GM20000 (cell line): ENCODE measurements at regions not wholly inside any gene's neighbourhood (a gene's known extent, or its start where the extent isn't known, plus 50 kb on each side); places are given as distances from the start of the nearest gene placed in this dataset.

ENCODE experiments used
- DNase-seq: peaks from one replicate; pipeline ENCODE4 v3.0.0; 2012; ENCODE audit warnings: low spot score
- CTCF ChIP-seq: IDR thresholded peaks from 2 replicates; pipeline ENCODE4 v1.5.1; 2012; ENCODE audit warnings: mild to moderate bottlenecking, control low read depth; ENCODE audit errors: extremely low read depth, missing control alignments

DNA sequence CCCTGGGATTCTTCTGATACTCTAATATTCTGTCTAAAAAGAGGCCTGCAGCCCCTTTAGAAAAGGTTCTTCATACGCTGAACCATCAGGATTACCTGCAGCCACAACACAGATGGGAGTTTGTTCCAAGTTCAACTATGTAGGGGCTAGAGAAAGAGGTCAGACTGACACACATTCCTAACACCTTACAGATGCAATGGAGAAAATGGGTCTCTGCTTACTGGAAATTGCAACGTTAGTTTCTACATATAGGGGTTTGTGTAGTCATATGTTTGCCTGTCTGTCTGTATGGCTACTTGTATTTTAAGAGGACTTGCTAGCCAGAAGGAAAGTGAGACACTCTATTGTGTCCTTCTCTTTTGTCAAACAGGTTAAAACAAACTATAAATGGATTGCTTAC is 618.5 kb downstream of the INHBA start:
- no peak for TF ChIP-seq CTCF
- DNase-seq, result no peak

DNA sequence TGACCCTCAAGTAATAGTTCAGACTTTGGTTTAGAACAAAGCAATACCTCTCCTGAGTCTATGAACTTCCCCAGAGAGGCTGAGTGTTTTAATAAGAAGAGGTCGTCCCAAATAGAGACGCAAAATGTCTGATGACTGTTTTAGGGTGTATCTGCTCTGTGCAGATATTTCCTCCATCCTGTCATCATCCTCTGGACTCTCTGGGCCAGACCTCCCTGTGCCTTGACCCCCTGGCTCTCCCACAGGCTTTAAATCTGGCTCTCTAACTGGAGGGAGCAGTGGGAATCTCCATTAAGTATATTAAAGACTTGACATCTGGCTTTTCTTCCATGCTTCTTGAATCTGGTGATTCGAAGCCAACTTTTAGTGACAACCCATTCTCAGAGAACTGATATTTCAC is 633.3 kb downstream of the INHBA start:
- no peak for DNase-seq
- TF ChIP-seq CTCF, result no peak

DNA sequence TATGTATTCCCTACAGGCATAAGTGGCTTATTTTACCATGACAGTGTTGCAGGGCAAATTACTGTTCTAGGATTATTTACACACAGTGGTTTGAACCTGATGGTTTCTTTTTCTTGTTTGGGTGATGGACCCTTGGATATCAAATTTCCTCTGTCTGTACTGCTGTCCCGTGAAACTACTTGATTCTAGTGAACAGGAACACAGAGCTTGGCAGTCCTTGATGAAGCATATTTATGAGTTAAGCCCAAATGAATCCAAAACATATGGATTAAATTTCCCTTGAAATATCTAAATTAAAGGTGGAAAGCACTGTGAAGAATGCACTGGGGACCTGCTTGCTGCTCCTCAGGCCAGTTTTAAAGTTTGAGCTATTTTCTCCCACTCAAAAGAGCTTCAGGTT is 635.3 kb downstream of the INHBA start:
- no peak for DNase-seq
- TF ChIP-seq CTCF, result no peak

GRCh38 chr7:41065663-41066062 is 637.2 kb downstream of the INHBA start:
- no peak for TF ChIP-seq CTCF
- DNase-seq, result no peak

GRCh38 chr7:41063116-41063515 is 639.8 kb downstream of the INHBA start:
- no peak for TF ChIP-seq CTCF
- no peak for DNase-seq

GRCh38 chr7:41060796-41061195 is 642.1 kb downstream of the INHBA start:
- TF ChIP-seq CTCF, result no peak
- DNase-seq, result no peak

DNA sequence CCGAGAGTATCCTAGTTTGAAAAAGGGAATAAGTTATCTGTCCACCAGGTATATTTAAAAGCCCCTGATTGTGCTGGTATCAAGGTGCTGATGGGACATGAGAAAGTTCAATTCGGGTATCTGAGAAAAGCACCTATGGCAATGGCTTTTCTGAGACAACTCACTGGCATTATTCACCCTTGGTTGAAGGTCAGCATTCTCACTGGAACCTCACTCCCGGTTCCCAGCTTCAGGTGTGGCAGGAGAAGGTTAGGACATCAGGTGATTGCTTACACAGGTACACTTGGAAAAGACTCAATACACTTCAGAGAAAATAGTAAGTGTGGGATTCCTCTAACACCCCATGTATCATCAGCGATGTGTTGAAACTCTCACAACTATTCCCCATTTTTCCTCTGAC is 643.1 kb downstream of the INHBA start:
- no peak for DNase-seq

More for the DNA sequence above, 643.1 kb downstream of the INHBA start:
- TF ChIP-seq CTCF, result no peak
